B cell (primary cell): ENCODE measurements at regions not wholly inside any gene's neighbourhood (a gene's known extent, or its start where the extent isn't known, plus 50 kb on each side); places are given as distances from the start of the nearest gene placed in this dataset.

Experiments used
- EZH2 ChIP-seq: IDR thresholded peaks from 2 replicates; pipeline ENCODE4 v1.6.1; 2012; ENCODE audit warnings: borderline replicate concordance, low read depth, mild to moderate bottlenecking, moderate library complexity, low read length; ENCODE audit not compliant: insufficient read depth, poor library complexity, severe bottlenecking
- TF ChIP-seq, protein P1 (sequence below): fragments of 200-600 bp; IDR thresholded peaks from one replicate; pipeline ENCODE4 v1.8.0; 2022; ENCODE audit warnings: antibody characterized with exemption, mild to moderate bottlenecking

DNA sequence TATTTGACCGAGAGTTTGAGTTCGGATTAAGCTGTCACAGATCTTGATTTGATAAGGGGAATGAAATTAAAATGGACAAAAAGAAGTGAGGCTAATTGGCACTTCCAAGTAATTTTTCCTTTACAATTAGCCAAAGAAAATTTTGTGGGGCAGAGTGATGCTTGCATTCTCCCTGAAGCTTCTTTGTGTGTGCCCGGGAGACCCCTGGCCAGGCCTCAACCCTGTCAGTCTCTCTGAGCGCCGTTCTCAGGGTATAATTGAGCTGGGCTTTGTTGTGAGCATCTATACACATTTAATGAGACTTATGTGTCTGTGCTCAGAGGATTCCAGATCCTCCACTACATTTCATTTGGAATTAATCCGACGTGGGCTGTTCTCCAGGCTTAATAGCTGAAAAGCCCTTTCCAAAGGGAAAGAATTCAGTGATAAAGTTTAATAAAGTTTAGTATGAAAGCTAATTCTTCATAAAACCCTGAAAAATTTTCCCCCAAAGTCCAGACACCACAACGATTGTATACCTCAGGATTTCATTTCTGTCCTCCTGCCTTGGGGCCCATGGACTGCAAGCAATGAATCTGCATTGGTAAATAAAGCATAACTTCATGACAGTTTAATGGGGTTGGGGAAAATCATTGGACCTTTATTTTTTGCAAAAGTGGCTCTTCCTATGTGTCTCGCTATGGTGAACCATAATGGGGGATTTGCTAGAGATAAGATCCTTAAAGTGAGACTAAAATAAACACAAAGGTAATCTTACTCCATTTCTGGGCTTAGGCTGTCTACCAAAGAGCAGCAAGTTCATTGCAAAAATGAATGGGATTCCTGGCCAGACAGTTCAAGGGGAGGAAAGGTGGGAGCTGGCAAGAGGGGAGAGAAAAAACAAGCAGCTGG lies 292.6 kb downstream of the C12orf75 start:
- no peak for TF ChIP-seq EZH2
- TF ChIP-seq, protein P1, sequence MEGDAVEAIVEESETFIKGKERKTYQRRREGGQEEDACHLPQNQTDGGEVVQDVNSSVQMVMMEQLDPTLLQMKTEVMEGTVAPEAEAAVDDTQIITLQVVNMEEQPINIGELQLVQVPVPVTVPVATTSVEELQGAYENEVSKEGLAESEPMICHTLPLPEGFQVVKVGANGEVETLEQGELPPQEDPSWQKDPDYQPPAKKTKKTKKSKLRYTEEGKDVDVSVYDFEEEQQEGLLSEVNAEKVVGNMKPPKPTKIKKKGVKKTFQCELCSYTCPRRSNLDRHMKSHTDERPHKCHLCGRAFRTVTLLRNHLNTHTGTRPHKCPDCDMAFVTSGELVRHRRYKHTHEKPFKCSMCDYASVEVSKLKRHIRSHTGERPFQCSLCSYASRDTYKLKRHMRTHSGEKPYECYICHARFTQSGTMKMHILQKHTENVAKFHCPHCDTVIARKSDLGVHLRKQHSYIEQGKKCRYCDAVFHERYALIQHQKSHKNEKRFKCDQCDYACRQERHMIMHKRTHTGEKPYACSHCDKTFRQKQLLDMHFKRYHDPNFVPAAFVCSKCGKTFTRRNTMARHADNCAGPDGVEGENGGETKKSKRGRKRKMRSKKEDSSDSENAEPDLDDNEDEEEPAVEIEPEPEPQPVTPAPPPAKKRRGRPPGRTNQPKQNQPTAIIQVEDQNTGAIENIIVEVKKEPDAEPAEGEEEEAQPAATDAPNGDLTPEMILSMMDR, result no peak
